SK-N-MC (cell line): ENCODE measurements at regions not wholly inside any gene's neighbourhood (a gene's known extent, or its start where the extent isn't known, plus 50 kb on each side); places are given as distances from the start of the nearest gene placed in this dataset.

ENCODE experiments used
- EZH2 ChIP-seq: fragments of 200-600 bp; sonication (generic); IDR thresholded peaks from one replicate; pipeline ENCODE4 v1.6.1; 2017; ENCODE audit warnings: antibody characterized with exemption
- POLR2AphosphoS5 ChIP-seq: IDR thresholded peaks from 2 replicates; pipeline ENCODE4 v1.6.1; 2012; ENCODE audit warnings: mild to moderate bottlenecking, low read depth, low read length, borderline replicate concordance

DNA sequence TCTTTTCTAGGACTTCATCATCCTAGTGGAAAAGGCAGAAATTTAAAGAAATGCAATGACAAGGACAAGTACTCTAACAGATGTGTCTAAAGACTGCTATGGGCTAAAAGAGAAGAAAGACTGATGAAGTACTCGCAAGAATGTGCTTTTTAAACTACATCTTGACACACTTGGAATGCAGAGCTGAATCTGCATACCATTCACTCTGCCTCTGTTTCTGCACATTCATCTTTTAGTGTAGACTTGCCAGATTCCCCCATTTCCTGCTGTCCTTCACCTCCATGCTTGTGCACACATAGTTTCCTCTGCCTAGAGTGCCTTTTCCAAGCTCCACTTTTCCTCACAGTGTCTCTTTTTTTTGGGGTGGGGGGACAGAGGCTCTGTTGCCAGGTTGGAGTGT lies 239.0 kb upstream of the CCDC179 start:
- TF ChIP-seq EZH2 (no peak), POLR2AphosphoS5 (no peak)
